ENCODE measurements at regions not wholly inside any gene's neighbourhood (a gene's known extent, or its start where the extent isn't known, plus 50 kb on each side); places are given as distances from the start of the nearest gene placed in this dataset.
"Not testable (repeated sequence)": the region's sequence is repeated elsewhere in the genome, so short reads cannot be mapped to it uniquely, and the experiment has no call there.

DNA sequence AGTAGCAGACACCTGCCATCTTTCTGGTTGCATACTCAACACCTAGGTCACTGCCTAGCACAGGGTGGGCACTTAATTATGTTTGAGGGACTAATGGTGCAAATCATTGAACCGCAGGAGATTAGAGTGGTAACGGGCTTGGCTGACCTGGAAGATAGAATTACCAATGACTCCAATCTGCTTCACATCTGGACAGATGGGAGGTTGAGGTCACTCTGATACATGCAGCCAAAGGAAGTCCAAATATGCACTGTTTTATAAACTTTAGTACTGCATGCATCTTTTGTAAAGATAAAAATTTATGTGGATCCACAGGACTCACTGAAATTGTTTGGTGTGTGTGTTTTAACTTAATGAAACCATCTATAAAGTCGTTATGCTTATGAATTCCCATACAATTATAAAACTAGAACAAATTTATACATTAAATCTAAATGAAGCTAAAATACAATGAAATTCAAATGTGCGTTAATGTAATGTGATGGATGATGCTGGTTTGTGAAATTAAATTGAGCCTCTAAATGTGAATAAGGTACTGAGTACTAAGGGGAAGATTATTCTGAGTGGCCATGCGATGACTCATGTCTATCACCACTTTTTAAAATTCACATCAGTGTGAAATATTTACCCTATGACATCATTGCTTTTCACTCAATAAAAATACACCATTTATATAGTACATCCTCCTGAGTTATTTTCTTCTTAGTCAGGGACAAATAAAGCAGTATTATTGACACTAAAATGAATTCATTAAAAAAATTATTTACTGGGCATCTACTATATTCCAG, 224.7 kb upstream of the FAM78B start:
- DNase-seq (ENCODE audit: low spot score), result no peak

DNA sequence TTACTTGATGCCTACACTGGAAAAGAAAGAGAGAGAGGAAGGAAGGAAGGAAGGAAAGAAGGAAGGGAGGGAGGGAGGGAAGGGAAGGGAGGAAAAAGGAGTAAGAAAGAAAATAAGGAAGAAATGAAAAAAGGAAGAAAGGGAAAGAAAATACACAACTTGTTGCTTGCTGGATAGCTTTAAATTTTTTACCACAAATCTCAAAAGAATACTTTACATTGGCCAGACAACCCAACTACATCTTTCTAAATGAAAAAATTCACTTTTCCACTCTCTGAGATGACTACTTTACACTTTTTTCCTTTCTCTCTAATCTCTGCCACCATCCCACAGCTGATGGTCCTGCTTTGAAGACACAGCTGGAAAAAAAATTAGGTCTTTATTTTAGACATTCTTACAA, 228.9 kb upstream of the FAM78B start:
- DNase-seq (ENCODE audit: low spot score), result no peak

DNA sequence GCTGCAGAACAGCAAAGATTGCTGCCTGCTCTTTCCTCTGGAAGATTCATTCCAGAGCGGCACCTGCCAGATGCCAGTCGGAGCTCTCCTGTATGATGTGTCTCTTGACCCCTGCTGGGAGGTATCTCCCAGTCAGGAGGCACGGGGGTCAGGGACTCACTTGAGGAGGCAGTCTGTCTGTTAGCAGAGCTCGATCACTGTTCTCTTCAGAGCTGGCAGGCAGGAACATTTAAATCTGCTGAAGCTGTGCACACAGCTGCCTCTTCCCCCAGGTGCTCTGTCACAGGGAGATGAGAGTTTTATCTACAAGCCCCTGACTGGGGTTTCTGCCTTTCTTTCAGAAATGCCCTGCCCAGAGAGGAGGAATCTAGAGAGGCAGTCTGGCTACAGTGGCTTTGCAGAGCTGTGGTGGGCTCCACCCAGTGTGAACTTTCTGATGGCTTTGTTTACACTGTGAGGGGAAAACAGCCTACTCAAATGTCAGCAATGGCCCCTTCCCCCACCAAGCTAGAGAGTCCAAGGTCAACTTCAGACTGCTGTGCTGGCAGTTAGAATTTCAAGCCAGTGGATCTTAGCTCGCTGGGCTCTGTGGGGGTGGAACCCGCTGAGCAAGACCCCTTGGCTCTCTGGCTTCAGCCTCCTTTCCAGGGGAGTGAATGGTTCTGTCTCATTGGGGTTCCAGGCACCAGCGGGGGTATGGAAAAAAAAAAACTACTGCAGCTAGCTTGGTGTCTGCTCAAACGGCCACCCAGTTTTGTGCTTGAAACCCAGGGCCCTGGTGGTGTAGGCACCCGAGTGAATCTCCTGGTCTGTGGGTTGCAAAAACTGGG, 242.7 kb upstream of the FAM78B start:
- not testable (repeated sequence) for DNase-seq (ENCODE audit: low spot score)

DNA sequence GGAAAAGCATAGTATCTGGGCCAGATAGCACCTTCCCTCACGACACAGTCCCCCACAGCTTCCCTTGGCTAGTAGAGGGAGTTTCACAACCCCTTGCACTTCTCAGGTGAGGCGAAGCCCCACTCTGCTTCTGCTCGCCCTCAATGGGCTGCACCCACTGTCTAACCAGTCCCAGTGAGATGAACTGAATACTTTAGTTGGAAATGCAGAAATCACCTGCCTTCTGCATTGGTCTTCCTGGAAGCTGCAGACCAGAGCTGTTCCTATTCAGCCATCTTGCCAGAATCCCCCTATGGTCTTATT, 243.2 kb upstream of the FAM78B start:
- no peak for DNase-seq (ENCODE audit: low spot score)

DNA sequence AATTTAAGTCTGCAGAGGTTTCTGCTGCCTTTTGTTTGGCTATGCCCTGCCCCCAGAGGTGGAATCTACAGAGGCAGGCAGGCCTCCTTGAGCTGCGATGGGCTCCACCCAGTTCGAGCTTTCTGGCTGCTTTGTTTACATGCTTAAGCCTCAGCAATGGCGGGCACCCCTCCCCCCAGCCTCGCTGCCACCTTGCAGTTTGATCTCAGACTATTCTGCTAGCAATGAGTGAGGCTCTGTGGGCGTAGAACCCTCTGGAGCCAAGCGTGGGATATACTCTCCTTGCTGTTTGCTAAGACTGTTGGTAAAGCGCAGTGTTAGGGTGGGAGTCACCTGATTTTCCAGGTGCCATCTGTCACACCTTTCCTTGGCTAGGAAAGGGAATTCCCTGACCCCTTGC, 250.0 kb upstream of the FAM78B start:
- DNase-seq (ENCODE audit: low spot score), result not testable (repeated sequence)

DNA sequence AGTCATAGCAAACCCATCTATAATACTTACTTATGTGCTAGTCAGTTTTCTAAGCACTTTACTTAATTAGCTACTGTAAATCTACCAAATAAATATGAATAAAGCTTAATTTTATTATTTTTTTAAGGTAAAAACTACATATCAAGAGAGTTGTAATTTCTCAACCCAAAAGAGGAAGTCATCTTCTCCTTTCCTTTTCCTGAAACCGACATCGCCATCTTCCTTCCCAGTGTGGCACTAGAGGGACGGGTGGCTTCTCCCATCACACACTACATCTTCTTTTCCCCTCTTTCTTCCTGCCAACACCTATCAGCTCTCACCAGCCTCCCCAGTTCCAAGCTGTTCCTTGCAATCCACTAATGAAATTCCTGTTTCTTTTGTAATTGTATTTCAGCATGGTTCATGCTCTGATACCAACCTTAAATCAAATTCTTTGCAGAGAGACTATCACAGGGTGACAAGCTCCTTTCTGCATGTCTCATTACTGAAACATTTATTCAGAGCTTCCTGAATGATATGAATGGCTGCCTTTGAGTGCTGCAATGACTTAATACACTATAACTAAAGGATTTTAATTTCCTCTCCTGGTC, 251.6 kb upstream of the FAM78B start:
- no peak for DNase-seq (ENCODE audit: low spot score)

DNA sequence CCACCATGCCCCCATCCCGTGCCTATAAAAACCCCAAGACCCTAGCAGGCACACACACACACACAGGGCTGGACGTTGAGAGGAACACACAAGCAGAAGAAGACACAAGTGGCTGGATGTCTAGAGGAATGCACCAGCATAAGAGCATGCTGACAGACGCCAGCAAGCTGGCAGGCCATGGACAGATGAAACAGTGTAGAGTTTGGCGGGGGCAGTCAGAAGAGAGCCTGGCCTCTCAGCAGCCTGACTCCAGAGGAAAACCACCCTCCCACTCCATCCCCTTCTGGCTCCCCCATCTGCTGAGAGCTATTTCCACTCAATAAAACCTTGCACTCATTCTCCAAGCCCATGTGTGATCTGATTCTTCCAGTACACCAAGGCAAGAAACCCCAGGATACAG, 255.8 kb upstream of the FAM78B start:
- DNase-seq (ENCODE audit: low spot score), result not testable (repeated sequence)

DNA sequence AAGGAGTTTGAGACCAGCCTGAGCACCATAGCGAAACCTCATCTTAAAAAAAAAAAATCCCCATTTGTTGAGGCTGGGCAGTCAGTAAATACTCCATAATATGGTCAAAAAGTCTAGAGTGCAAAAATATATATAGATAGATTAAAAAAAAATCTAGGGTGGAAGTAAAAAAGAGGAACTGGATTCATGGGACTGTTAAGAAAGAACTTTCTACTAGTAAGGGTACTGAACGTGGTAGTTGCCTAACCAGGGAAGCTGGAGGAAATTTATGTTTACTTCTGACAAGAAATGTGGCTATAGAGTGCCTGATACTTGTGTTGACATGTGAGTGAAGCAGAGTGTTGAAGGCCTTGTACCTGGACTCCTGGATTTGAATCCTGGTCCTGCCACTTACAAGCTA, 265.9 kb upstream of the FAM78B start:
- peak; percentile 7 for DNase-seq (ENCODE audit: low spot score)

DNA sequence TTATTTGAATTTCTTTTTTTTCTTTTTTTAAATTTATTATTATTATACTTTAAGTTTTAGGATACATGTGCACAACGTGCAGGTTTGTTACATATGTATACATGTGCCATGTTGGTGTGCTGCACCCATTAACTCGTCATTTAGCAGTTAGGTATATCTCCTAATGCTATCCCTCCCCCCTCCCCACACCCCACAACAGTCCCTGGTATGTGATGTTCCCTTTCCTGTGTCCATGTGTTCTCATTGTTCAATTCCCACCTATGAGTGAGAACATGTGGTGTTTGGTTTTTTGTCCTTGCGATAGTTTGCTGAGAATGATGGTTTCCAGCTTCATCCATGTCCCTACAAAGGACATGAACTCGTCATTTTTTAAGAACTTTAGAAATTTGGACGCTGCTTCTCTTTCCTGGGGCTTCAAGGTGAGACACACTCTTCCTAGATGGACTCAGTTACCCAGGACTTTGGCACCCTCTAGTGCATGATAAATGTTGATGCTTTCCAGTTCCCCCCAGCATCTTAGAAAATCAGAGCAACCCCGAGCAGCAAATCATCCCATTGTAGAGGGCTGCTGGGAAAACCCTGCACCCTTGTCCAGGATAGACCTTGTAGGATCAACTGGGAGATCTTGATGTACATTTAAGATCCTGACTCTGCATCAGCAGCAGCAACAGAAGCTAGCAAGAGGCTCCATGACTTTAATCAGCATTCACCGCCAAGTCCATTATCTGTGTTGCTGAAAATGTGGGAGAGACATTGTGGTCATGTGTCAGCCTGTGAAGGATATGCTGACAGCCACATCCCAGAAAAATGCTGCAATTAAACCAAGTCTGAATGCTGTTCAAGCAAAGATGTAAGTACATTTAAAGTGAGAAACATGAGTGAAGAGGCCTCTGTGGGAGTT, 266.9 kb upstream of the FAM78B start:
- DNase-seq (ENCODE audit: low spot score), result peak; percentile 60

DNA sequence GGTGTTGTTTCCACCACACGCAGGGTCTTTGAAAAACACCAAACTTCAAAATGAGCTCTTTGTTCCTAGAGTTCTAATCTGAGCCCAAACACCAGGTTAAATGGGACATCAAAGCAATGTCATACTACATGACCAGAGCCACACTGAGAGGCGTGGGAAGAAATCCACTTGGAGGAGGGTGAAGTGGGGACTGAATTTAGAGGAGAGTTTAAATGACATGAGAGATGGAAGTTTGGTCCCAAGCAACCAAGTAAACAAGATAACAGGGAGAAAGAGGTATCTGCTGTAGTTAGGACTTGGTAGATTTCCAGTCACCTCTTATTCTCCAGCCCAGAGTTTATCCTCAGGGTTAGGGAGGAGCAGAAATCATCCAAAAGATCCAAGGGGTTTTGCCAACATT, 290.9 kb upstream of the FAM78B start:
- DNase-seq (ENCODE audit: low spot score), result no peak

DNA sequence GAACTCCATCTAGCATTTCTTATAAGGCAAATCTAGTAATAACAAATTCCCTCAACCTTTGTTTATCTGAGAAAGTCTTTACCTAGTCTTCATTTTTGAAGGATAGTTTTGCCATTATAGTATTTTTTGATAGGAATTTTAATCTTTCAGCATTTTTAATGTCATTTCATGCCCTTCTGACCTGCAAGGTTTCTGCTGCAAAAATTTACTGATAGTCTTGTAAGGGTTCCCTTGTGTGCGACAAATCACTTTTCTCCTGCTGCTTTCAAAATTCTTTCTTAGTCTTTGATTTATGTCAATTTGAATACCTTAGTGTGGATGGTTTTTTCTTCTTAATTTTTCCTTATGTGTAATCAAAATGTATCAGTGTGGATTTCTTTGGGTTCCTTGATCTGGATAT, 297.5 kb upstream of the FAM78B start:
- DNase-seq (ENCODE audit: low spot score), result no peak

DNA sequence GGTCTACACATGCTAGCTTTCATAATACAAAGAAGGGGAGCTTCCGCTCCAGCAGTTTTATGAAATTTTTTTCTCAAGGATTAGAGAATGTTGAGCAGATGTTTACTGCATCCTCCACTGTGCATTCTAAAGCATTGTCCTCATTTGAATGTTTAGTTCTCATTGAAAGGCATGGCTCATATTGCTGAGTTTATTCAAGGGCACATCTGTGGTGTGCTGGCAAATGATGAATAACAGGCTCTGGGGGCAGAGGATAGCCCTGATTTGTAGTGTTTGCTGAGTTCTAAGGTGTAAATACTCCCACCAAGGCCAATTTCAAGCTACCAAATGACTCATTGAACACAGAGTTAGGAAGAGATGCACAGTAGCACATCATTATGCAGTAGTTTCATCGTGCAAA, 303.2 kb upstream of the FAM78B start:
- DNase-seq (ENCODE audit: low spot score), result no peak

DNA sequence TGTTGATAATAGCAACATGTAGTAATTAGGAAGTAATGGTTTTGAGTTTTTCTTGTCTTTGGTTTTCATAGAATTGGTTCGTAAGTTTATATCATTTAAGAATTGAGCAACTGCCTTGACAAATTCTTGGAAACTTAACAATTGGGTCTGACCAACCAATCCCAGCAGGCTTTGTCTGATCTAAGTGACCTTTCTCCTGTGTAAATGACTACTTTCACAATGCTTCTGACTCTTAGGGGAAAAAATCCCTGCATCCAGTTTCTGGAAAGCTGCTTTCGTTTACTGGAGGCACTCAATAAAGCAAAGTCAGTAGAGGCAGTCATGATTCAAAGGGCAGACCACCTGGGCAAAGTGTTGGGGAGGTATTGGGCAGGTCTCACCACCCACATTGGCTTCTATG, 303.6 kb upstream of the FAM78B start:
- no peak for DNase-seq (ENCODE audit: low spot score)

DNA sequence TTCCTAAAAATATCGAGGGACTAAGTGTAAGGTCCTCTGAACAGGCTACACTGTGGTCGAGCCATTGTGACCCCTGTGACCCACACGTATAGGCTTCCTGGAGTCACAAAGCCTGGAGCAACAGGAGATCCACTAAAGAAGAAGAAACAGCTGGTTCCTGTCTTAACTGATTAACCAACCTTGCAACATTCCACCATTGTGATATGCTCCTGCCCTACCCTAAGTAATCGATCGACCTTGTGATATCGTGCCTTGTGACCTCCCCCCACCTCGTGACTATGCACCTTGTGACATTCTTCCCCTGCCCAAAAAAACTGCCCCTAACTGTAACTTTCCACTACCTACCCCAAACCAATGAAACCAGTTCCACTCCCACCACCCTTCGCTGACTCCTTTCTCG, 304.6 kb upstream of the FAM78B start:
- no peak for DNase-seq (ENCODE audit: low spot score)

DNA sequence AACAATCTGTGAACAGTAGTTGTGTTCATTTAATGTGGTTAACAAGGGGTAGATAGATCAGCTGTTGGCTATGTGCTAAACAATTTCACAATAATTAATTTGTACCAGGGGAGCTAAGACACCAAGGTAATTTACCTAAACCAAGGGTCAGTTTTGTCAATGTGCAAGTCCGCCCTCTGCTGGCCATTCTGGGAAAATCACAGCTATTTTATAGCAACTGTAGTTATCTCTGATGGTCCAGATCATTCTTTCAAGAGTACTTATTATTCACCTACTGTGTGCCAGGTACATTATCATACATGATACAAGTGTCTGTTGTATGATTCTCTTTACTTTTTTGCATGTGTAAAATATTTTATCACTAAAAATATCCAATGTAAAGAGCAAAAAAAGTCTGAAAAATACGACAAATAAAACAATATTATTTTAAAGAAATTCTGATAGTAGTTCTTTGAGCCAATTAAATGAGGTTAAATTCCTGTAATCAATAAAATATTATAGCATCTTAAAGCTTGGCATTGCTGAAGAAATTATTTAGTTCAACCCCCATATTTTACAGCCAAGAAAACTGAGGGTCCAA, 312.3 kb upstream of the FAM78B start:
- DNase-seq (ENCODE audit: low spot score), result peak; percentile 42

DNA sequence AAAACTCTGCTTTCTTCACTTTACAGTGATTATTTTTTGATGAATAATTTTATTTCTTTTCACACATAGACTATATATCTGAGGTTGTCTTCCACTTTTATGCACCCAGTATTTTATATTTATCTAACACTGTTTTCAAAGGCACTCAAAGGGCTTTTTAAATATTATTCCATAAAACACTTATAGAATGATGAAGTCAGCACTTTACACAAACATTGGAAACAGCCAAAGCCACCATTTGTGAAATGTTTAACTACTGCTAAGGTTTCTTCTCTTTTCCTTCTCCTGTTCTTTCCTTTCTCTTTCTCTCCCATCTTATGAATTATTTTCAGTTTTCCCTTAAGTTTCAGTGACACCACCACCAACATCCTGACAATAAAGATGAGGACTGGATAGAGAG, 317.7 kb upstream of the FAM78B start:
- DNase-seq (ENCODE audit: low spot score), result no peak

DNA sequence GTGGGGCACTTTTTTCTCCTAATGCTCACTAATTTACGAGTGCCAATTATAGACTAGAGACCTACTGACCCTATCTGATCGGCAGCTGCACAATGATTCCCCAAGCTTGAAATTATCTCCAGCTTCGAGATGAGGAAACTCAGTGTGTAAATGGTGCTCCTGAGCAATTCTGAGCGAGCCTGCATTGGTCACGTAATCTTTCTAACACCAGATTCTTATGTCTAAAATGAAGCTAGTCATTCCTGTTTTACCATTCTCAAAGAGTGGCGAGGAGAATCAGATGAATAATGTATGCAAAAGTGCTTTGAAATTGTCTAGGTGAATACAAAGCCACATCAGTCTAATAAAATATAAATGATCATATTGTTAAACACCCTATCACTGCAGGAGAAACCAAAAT, 318.1 kb upstream of the FAM78B start:
- no peak for DNase-seq (ENCODE audit: low spot score)

DNA sequence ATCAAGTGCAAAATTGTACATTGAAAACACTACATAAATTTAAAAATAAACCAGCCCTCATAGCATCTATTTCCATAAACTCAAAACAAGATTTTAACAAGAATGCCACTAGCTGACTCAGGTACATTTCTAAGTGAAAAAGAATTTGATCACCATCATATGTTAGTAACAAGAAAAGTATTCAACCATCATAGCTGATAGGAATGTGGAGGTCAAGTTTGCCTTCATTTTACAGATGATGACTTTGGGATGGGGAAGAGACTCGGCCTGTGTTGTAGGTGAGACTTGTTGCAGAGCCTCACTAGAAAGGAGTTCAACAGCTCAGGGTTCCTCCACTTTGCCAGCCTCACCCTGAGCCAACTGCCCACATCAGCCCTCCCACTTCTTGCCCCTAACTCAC, 318.8 kb upstream of the FAM78B start:
- no peak for DNase-seq (ENCODE audit: low spot score)

DNA sequence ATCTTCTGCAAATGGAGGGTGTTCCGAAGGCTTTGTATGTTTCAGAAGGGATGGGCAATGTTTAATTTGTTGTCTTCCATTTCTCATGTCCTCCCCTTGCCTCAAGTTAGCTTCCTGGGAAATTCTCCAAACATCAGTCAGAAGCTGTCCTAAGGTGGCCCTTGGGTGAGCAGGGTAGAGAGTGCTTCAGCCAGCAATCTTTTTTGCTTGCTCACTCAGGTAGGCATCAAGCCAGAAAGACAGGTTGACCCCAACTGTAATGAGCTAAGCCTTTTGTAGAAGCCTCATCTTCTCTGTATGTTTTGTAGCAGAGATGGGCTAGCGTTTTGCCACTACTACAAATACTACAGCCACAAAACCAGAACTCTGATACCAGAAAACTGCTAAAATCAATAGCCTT, 321.5 kb upstream of the FAM78B start:
- no peak for DNase-seq (ENCODE audit: low spot score)

DNA sequence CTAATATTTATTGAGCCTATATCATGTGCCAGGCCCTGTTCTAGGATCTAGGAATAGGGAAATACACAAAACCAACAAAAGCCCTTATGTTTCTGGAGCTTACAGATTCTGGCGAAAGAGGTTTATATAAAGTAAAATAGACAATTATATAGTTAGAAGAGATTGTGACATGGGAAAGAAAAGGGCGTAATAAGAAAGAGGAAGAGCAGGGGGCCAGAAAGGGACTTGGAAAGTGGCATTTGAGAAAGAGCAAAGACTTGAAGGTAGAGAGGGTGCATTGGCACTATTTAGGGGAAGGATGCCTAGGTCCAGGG, 322.5 kb upstream of the FAM78B start:
- no peak for DNase-seq (ENCODE audit: low spot score)

DNA sequence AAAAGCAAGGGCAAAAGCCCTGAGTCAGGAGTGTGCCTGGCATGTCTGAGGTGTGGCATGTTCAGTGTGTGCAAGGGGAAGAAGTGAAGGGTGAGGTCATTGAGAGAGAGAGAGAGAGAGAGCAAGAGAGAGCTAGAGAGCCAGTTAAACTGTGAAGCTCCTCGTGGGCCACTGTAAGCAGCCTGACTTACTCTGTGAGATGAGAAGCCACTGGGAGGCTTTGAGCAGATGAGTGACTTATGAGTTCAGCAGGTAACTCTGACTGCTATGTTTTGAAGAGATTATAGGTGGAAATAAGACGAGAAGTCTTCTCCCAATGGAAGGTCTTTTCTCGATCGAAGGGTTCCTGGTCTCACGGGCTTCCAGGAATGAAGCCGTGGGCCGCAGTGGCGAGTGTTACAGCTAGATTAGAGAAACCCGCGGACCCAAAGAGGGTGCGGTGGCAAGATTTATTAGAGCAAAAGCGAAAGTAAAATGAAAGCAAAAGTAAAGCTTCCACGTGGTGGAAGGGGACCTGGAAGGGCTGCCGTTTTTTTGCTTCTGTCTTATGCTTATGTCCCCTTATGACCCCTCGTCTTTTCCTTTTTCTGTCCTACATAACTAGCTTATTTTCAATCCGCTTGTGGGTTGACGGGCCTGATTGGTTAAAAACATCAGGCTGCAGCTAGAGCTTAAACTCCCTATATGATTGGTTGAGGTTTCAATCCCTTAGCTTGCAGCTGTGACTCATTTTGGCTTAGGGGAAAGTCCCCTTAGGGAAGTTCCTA, 323.1 kb upstream of the FAM78B start:
- peak; percentile 67 for DNase-seq (ENCODE audit: low spot score)

Measured in pons (tissue), 1 donor.